ENCODE measurements at regions not wholly inside any gene's neighbourhood (a gene's known extent, or its start where the extent isn't known, plus 50 kb on each side); places are given as distances from the start of the nearest gene placed in this dataset.

GRCh38 chr4:79016878-79017277 is 77.6 kb upstream of the PAQR3 start:
- no peak for DNase-seq

DNA sequence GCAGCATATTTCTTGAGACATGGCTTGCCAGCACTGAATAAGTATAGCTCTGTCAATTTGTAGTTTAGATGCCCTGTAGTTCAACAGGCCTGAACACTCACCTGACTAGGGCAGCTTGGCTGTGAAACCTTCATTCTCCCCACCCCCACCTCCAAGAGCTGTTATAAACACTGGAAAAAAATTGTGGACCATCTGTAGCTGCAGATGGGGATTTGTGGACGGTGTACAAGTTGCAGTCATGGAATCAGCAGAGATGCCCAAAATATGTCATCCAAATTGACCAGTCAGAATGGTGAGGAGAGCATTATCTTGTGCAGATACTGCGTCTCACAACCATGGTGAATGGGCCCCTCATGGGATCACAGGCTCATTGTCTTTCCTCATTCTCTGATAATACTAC is 76.2 kb upstream of the PAQR3 start:
- DNase-seq = no peak

DNA sequence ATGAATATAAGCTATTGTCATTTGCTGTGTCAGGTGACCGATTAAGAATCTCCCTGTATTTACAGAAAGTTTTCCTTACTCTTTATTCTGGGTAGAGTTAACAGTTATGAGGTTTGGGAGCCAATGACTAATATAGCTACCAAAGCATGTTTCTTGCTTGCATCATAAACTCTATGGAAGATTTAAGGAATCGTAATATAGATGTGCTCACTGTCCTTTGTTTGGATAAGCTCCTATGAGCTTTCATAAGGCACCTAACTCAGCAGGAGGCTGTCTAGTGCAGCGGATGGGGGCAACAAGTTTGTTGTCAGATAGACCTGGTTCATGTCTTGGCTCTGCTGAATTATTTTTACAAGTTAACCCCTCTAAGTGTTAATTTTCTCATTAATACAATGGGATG is 75.0 kb upstream of the PAQR3 start:
- no peak for DNase-seq

DNA sequence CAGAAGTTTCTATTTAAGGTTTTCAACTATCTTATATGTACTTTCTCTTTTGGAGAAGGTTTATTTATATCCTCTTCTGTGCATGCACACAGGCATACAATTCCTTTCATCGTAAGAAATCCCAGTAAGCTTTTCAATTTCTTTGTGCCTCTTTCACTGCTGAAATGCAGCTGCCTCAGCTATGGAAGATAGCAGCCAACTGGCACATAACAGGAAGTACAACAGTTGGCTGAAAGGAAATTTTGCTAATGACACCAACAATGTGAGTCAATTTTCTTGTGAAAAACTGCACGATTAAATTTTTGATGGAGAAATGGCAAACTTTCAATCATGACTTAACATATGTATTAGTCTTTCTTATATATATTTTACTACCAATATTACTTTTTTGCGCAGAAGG is 74.5 kb upstream of the PAQR3 start:
- DNase-seq = no peak

GRCh38 chr4:78990938-78991810 is 51.9 kb upstream of the PAQR3 start:
- no peak for DNase-seq

DNA sequence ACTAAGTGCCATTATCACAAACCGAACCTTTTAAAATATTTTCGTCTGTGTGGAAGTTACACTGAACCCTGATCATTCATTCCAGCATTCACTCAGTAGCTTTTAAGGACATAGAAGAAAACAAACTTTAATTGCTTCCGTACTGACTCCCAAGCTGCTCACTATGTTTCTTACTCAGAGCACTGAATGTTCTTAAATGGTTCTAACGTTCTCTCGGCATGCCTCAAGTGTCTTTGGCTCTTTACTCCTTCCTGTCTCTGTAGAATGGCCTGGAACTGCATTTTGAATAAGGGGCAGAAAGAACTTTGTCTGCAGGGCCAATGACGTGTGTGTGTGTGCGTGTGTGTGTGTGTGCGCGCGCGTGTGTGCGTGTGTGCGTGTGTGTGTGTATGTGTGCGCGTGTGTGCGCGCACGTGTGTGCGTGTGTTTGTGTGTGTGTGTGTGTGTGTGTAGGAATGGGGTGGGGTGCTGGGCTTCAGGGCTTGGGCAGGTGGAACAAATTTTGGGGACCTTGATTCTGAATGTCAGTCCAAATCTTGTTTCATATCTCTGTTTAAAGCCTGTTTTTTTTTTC is 50.5 kb upstream of the PAQR3 start:
- no peak for DNase-seq

Measured in RPMI8226 (cell line).